Spleen (tissue), 11 donors: ENCODE measurements at regions not wholly inside any gene's neighbourhood (a gene's known extent, or its start where the extent isn't known, plus 50 kb on each side); places are given as distances from the start of the nearest gene placed in this dataset.

Source experiments
- DNase-seq: peaks from one replicate; pipeline ENCODE4 v3.0.0-alpha.2; 2020
- H3K27ac ChIP-seq, 8 donors: fragments of 200-600 bp; sonication (generic) in 7 of 8; 1 replicate in 4 of 8; 2 replicates in 4 of 8; pipeline versions ENCODE4 v1.5.0 to v1.8.0; 2016 to 2021; ENCODE audit warnings: inconsistent platforms in 4 of 8, mild to moderate bottlenecking in 4 of 8, moderate library complexity in 1 of 8
- H3K27me3 ChIP-seq, 7 donors: fragments of 200-600 bp; sonication (generic) in 6 of 7; replicated peaks in 1 of 7; 1 replicate in 4 of 7; 2 replicates in 3 of 7; pipeline versions ENCODE4 v1.5.0 to v1.8.0; 2016 to 2021; ENCODE audit warnings: inconsistent platforms in 3 of 7, mild to moderate bottlenecking in 1 of 7
- H3K36me3 ChIP-seq, 6 donors: fragments of 200-600 bp; sonication (generic) in 5 of 6; 1 replicate in 4 of 6; 2 replicates in 2 of 6; pipeline versions ENCODE4 v1.5.0 to v1.8.0; 2016 to 2021; ENCODE audit warnings: inconsistent platforms in 2 of 6
- H3K4me1 ChIP-seq, 6 donors: fragments of 200-600 bp; sonication (generic) in 5 of 6; 1 replicate in 3 of 6; 2 replicates in 3 of 6; pipeline versions ENCODE4 v1.5.0 to v1.8.0; 2016 to 2021; ENCODE audit warnings: inconsistent platforms in 3 of 6
- H3K4me3 ChIP-seq, 8 donors: fragments of 200-600 bp; sonication (generic) in 7 of 8; 1 replicate in 4 of 8; 2 replicates in 4 of 8; pipeline versions ENCODE4 v1.5.0 to v1.8.0; 2016 to 2021; ENCODE audit warnings: inconsistent platforms in 4 of 8, mild to moderate bottlenecking in 4 of 8, moderate library complexity in 2 of 8
- H3K9me3 ChIP-seq, 8 donors: fragments of 200-600 bp; sonication (generic) in 7 of 8; 1 replicate in 4 of 8; 2 replicates in 4 of 8; pipeline versions ENCODE4 v1.5.0 to v1.8.0; 2016 to 2021; ENCODE audit warnings: inconsistent platforms in 4 of 8
- CTCF ChIP-seq, 11 experiments: fragments of 200-600 bp in 7 of 11; fragments of 450-650 bp in 4 of 11; sonication (generic) in 4 of 11; IDR thresholded peaks in 8 of 11; conservative IDR thresholded peaks in 3 of 11; 1 replicate in 7 of 11; 2 replicates in 4 of 11; pipeline versions ENCODE4 v1.4.0 to v1.8.0; 2016 to 2021; ENCODE audit warnings: antibody characterized with exemption in 11 of 11, inconsistent platforms in 4 of 11, mild to moderate bottlenecking in 1 of 11
- POLR2A ChIP-seq, 3 donors: fragments of 450-650 bp; IDR thresholded peaks; one replicate each; pipeline ENCODE4 v1.5.1; 2017; ENCODE audit warnings: antibody characterized with exemption in 3 of 3, mild to moderate bottlenecking in 1 of 3
- POLR2AphosphoS5 ChIP-seq, 3 donors: sonication (generic); formaldehyde crosslinking; IDR thresholded peaks; one replicate each; pipeline ENCODE4 v1.5.1; 2017; ENCODE audit warnings: antibody characterized with exemption in 3 of 3
- WGBS, 5 donors: extraction: QIAGEN DNeasy Blood & Tissue Kit in 3 of 5; methylation state at CpG; one replicate each; pipeline versions ENCODE4 v1.1.5 to v1.1.7; 2013 to 2018; 5-methylcytosine and 5-hydroxymethylcytosine counted together
- intact Hi-C: fragments of 100-400 bp; cut with DNase I; formaldehyde crosslinking; loops from one replicate; pipeline ENCODE4 v1.15.0; 2023; ENCODE audit warnings: low total_unique reads
- donor health status: healthy with polysubstance abuse.
- donor health status: DM: no; HTN: no; CAD: no; lungs with moderate emphysema.
- donor health status: DM: no; HTN: no; CAD: no.
- donor health status: Bipolar disorder and iron deficiency.
- donor health status: healthy.
- donor health status: DM: no; HTN: no; CAD: no.
- donor health status: DM: yes; HTN: yes; CAD: no.

- WGBS, 5 donors: 63 to 76% (median 70%) methylated on average over 3 of the region's 3 CpGs
- no peak for DNase-seq
- intact Hi-C loops: no loop called here
- Histone ChIP-seq H3K36me3 (no peaks in the 10 kb centered on the region), H3K27me3 (no peaks in the 10 kb centered on the region), H3K4me1 (peaks cover 0 to 12% (median 9%) of the 10 kb centered on the region in 6 donors), H3K27ac (no peak overlapping the region), H3K9me3 (no peaks in the 10 kb centered on the region), H3K4me3 (no peak overlapping the region)
- TF ChIP-seq POLR2AphosphoS5 (IDR thresholded peaks at IDR 0.05) (no peak), POLR2A (IDR thresholded peaks at IDR 0.05) (no peak), CTCF (IDR thresholded peaks at IDR 0.05 in 8 of 11, conservative IDR thresholded peaks at IDR 0.05 in 3 of 11) (no peak)
These were observed 82.9 kb downstream of the ELOVL4 start for GRCh38 chr6:79864421-79864820.

- no peaks in the 10 kb centered on the region for H3K36me3 ChIP-seq
These were observed 83.4 kb downstream of the ELOVL4 start for GRCh38 chr6:79864001-79864400.

GRCh38 chr6:79863566-79863965, 83.8 kb downstream of the ELOVL4 start:
- TF ChIP-seq CTCF (IDR thresholded peaks at IDR 0.05 in 8 of 11, conservative IDR thresholded peaks at IDR 0.05 in 3 of 11): no peak
- TF ChIP-seq POLR2AphosphoS5 (IDR thresholded peaks at IDR 0.05): no peak
- no peak for TF ChIP-seq POLR2A (IDR thresholded peaks at IDR 0.05)

More at GRCh38 chr6:79864001-79864400, 83.4 kb downstream of the ELOVL4 start:
- peaks cover 0 to 9% (median 6%) of the 10 kb centered on the region in 6 donors for H3K4me1 ChIP-seq
- no peaks in the 10 kb centered on the region for H3K27me3 ChIP-seq
- DNase-seq: no peak
- H3K9me3 ChIP-seq: no peaks in the 10 kb centered on the region
- intact Hi-C loops: no loop called here
- TF ChIP-seq POLR2AphosphoS5 (IDR thresholded peaks at IDR 0.05) (no peak), POLR2A (IDR thresholded peaks at IDR 0.05) (no peak), CTCF (IDR thresholded peaks at IDR 0.05 in 8 of 11, conservative IDR thresholded peaks at IDR 0.05 in 3 of 11) (no peak)
- H3K4me3 ChIP-seq: no peak overlapping the region
- no peak overlapping the region for H3K27ac ChIP-seq
- 53 to 72% (median 65%) methylated on average over 1 of the region's 1 CpG for WGBS, 5 donors

GRCh38 chr6:79862711-79863110, 84.6 kb downstream of the ELOVL4 start:
- H3K27ac ChIP-seq: no peak overlapping the region
- no peaks in the 10 kb centered on the region for H3K9me3 ChIP-seq
- 24 to 47% (median 33%) methylated on average over 1 of the region's 1 CpG for WGBS, 5 donors
- no peak for DNase-seq
- intact Hi-C loops: no loop called here
- no peaks in the 10 kb centered on the region for H3K36me3 ChIP-seq
- TF ChIP-seq POLR2AphosphoS5 (IDR thresholded peaks at IDR 0.05): no peak
- TF ChIP-seq POLR2A (IDR thresholded peaks at IDR 0.05): no peak
- TF ChIP-seq CTCF (IDR thresholded peaks at IDR 0.05 in 8 of 11, conservative IDR thresholded peaks at IDR 0.05 in 3 of 11): no peak
- H3K27me3 ChIP-seq: no peaks in the 10 kb centered on the region
- peaks cover 0 to under 1% (median 0%) of the 10 kb centered on the region in 6 donors for H3K4me1 ChIP-seq
- no peak overlapping the region for H3K4me3 ChIP-seq

More at GRCh38 chr6:79863566-79863965, 83.8 kb downstream of the ELOVL4 start:
- H3K4me3 ChIP-seq: no peak overlapping the region
- intact Hi-C loops: no loop called here
- H3K27me3 ChIP-seq: no peaks in the 10 kb centered on the region
- H3K36me3 ChIP-seq: no peaks in the 10 kb centered on the region
- 80 to 95% (median 87%) methylated on average over 1 of the region's 1 CpG for WGBS, 5 donors
- H3K4me1 ChIP-seq: peaks cover 0 to 9% (median 6%) of the 10 kb centered on the region in 6 donors
- DNase-seq: no peak
- no peak overlapping the region for H3K27ac ChIP-seq
- no peaks in the 10 kb centered on the region for H3K9me3 ChIP-seq
